ENCODE measurements at regions not wholly inside any gene's neighbourhood (a gene's known extent, or its start where the extent isn't known, plus 50 kb on each side); places are given as distances from the start of the nearest gene placed in this dataset.

- POLR2A ChIA-PET, result no interaction called here
- Mint-ChIP-seq H3K9me3 (ENCODE audit: low read depth) (no peaks in the 10 kb centered on the region), H3K4me3 (no peak overlapping the region), H3K36me3 (ENCODE audit: low read depth) (no peaks in the 10 kb centered on the region), H3K4me1 (no peaks in the 10 kb centered on the region), H3K27ac (no peak overlapping the region), H3K27me3 (no peaks in the 10 kb centered on the region)
- DNase-seq, result no peak
- CTCF ChIA-PET, result no interaction called here
- intact Hi-C loops (cut with DNase I, micrococcal nuclease), result no loop called here
- ATAC-seq, result no peak
Measured at GRCh38 chr12:25764409-25764808, 194.1 kb upstream of the RASSF8 start.

GRCh38 chr12:25764892-25765291 is 193.6 kb upstream of the RASSF8 start:
- ATAC-seq, result no peak
- H3K36me3 Mint-ChIP-seq (ENCODE audit: low read depth), result no peaks in the 10 kb centered on the region
- H3K4me1 Mint-ChIP-seq, result no peaks in the 10 kb centered on the region
- H3K4me3 Mint-ChIP-seq, result no peak overlapping the region
- no peak overlapping the region for H3K27ac Mint-ChIP-seq
- H3K9me3 Mint-ChIP-seq (ENCODE audit: low read depth), result no peaks in the 10 kb centered on the region
- no peak for DNase-seq
- ChIA-PET CTCF (no interaction called here), POLR2A (no interaction called here)
- H3K27me3 Mint-ChIP-seq, result no peaks in the 10 kb centered on the region
- intact Hi-C loops (cut with DNase I, micrococcal nuclease), result no loop called here

GRCh38 chr12:25767606-25768005 is 190.9 kb upstream of the RASSF8 start:
- H3K4me1 Mint-ChIP-seq, result no peaks in the 10 kb centered on the region
- no peaks in the 10 kb centered on the region for H3K36me3 Mint-ChIP-seq (ENCODE audit: low read depth)
- no peaks in the 10 kb centered on the region for H3K27me3 Mint-ChIP-seq
- ChIA-PET CTCF (interaction anchor here (0.5 to 1.3 kb wide), 2 partner anchors 10 to 133 kb away, joined by 3 to 4 read pairs; no protein-coding TSS in a partner anchor), POLR2A (no interaction called here)
- H3K27ac Mint-ChIP-seq, result no peak overlapping the region
- DNase-seq, result no peak
- H3K9me3 Mint-ChIP-seq (ENCODE audit: low read depth), result no peaks in the 10 kb centered on the region
- no peak for ATAC-seq
- intact Hi-C loops (cut with DNase I, micrococcal nuclease), result no loop called here
- H3K4me3 Mint-ChIP-seq, result no peak overlapping the region

GRCh38 chr12:25768151-25768550 is 190.3 kb upstream of the RASSF8 start:
- Mint-ChIP-seq H3K36me3 (ENCODE audit: low read depth) (no peaks in the 10 kb centered on the region), H3K4me3 (no peak overlapping the region), H3K27ac (no peak overlapping the region), H3K4me1 (no peaks in the 10 kb centered on the region), H3K9me3 (ENCODE audit: low read depth) (no peaks in the 10 kb centered on the region), H3K27me3 (no peaks in the 10 kb centered on the region)
- intact Hi-C loops (cut with DNase I, micrococcal nuclease), result no loop called here
- no peak for DNase-seq
- ChIA-PET POLR2A (no interaction called here), CTCF (interaction anchor here (0.5 to 1.3 kb wide), 2 partner anchors 11 to 133 kb away, joined by 3 to 4 read pairs; no protein-coding TSS in a partner anchor)
- ATAC-seq, result no peak

GRCh38 chr12:25769082-25769945 is 189.2 kb upstream of the RASSF8 start:
- CTCF ChIA-PET, result interaction anchor here (1.3 kb wide), 1 partner anchor 12 kb away, joined by 4 read pairs; no protein-coding TSS in a partner anchor
- H3K4me3 Mint-ChIP-seq, result no peak overlapping the region
- H3K4me1 Mint-ChIP-seq, result no peaks in the 10 kb centered on the region

GRCh38 chr12:25771041-25771440 is 187.4 kb upstream of the RASSF8 start:
- no peak overlapping the region for H3K27ac Mint-ChIP-seq
- ChIA-PET POLR2A (no interaction called here), CTCF (no interaction called here)
- H3K4me1 Mint-ChIP-seq, result no peaks in the 10 kb centered on the region
- intact Hi-C loops (cut with DNase I, micrococcal nuclease), result no loop called here
- DNase-seq (no peak), ATAC-seq (no peak)
- H3K27me3 Mint-ChIP-seq, result no peaks in the 10 kb centered on the region
- no peaks in the 10 kb centered on the region for H3K9me3 Mint-ChIP-seq (ENCODE audit: low read depth)
- H3K36me3 Mint-ChIP-seq (ENCODE audit: low read depth), result no peaks in the 10 kb centered on the region
- H3K4me3 Mint-ChIP-seq, result no peak overlapping the region

More at GRCh38 chr12:25769082-25769945, 189.2 kb upstream of the RASSF8 start:
- no peak overlapping the region for H3K27ac Mint-ChIP-seq
- POLR2A ChIA-PET, result no interaction called here
- ATAC-seq, result no peak
- no peaks in the 10 kb centered on the region for H3K27me3 Mint-ChIP-seq
- DNase-seq, result no peak
- H3K9me3 Mint-ChIP-seq (ENCODE audit: low read depth), result no peaks in the 10 kb centered on the region
- intact Hi-C loops (cut with DNase I, micrococcal nuclease), result no loop called here
- no peaks in the 10 kb centered on the region for H3K36me3 Mint-ChIP-seq (ENCODE audit: low read depth)

GRCh38 chr12:25771476-25771875 is 187.0 kb upstream of the RASSF8 start:
- no peaks in the 10 kb centered on the region for H3K36me3 Mint-ChIP-seq (ENCODE audit: low read depth)
- DNase-seq (no peak), ATAC-seq (no peak)
- CTCF ChIA-PET, result no interaction called here
- H3K9me3 Mint-ChIP-seq (ENCODE audit: low read depth), result no peaks in the 10 kb centered on the region
- no peak overlapping the region for H3K4me3 Mint-ChIP-seq
- no peaks in the 10 kb centered on the region for H3K27me3 Mint-ChIP-seq
- intact Hi-C loops (cut with DNase I, micrococcal nuclease), result no loop called here
- POLR2A ChIA-PET, result no interaction called here
- H3K27ac Mint-ChIP-seq, result no peak overlapping the region
- no peaks in the 10 kb centered on the region for H3K4me1 Mint-ChIP-seq

- POLR2A ChIA-PET, result no interaction called here
- Mint-ChIP-seq H3K36me3 (ENCODE audit: low read depth) (no peaks in the 10 kb centered on the region), H3K4me1 (no peaks in the 10 kb centered on the region)
Measured at GRCh38 chr12:25775968-25776367, 182.5 kb upstream of the RASSF8 start.

GRCh38 chr12:25780771-25781170 is 177.7 kb upstream of the RASSF8 start:
- ChIA-PET CTCF (interaction anchor here (0.6 kb wide), 1 partner anchor 638 kb away, joined by 3 read pairs; no protein-coding TSS in a partner anchor), POLR2A (no interaction called here)
- H3K4me1 Mint-ChIP-seq, result no peaks in the 10 kb centered on the region
- no peak for ATAC-seq
- DNase-seq, result no peak
- H3K9me3 Mint-ChIP-seq (ENCODE audit: low read depth), result no peaks in the 10 kb centered on the region
- no peak overlapping the region for H3K27ac Mint-ChIP-seq
- H3K36me3 Mint-ChIP-seq (ENCODE audit: low read depth), result no peaks in the 10 kb centered on the region
- no peak overlapping the region for H3K4me3 Mint-ChIP-seq
- intact Hi-C loops (cut with DNase I, micrococcal nuclease), result no loop called here
- no peaks in the 10 kb centered on the region for H3K27me3 Mint-ChIP-seq

More at GRCh38 chr12:25775968-25776367, 182.5 kb upstream of the RASSF8 start:
- ATAC-seq, result no peak
- Mint-ChIP-seq H3K4me3 (no peak overlapping the region), H3K9me3 (ENCODE audit: low read depth) (no peaks in the 10 kb centered on the region), H3K27ac (no peak overlapping the region), H3K27me3 (no peaks in the 10 kb centered on the region)
- CTCF ChIA-PET, result no interaction called here
- DNase-seq, result no peak
- intact Hi-C loops (cut with DNase I, micrococcal nuclease), result no loop called here

- H3K36me3 Mint-ChIP-seq (ENCODE audit: low read depth), result no peaks in the 10 kb centered on the region
- intact Hi-C loops (cut with DNase I, micrococcal nuclease), result no loop called here
- H3K4me1 Mint-ChIP-seq, result no peaks in the 10 kb centered on the region
- no peak overlapping the region for H3K4me3 Mint-ChIP-seq
- CTCF ChIA-PET, result no interaction called here
- ATAC-seq (no peak), DNase-seq (no peak)
- no peak overlapping the region for H3K27ac Mint-ChIP-seq
- no peaks in the 10 kb centered on the region for H3K27me3 Mint-ChIP-seq
- POLR2A ChIA-PET, result no interaction called here
- no peaks in the 10 kb centered on the region for H3K9me3 Mint-ChIP-seq (ENCODE audit: low read depth)
Measured at GRCh38 chr12:25781232-25781631, 177.2 kb upstream of the RASSF8 start.

GRCh38 chr12:25783566-25783965 is 174.9 kb upstream of the RASSF8 start:
- H3K36me3 Mint-ChIP-seq (ENCODE audit: low read depth), result no peaks in the 10 kb centered on the region
- no peak for DNase-seq
- no peak overlapping the region for H3K27ac Mint-ChIP-seq
- ChIA-PET CTCF (no interaction called here), POLR2A (no interaction called here)
- H3K27me3 Mint-ChIP-seq, result no peaks in the 10 kb centered on the region
- H3K4me3 Mint-ChIP-seq, result no peak overlapping the region
- no peaks in the 10 kb centered on the region for H3K4me1 Mint-ChIP-seq
- H3K9me3 Mint-ChIP-seq (ENCODE audit: low read depth), result no peaks in the 10 kb centered on the region
- intact Hi-C loops (cut with DNase I, micrococcal nuclease), result no loop called here
- ATAC-seq, result no peak

- CTCF ChIA-PET, result no interaction called here
- H3K9me3 Mint-ChIP-seq (ENCODE audit: low read depth), result no peaks in the 10 kb centered on the region
- POLR2A ChIA-PET, result no interaction called here
- no peak overlapping the region for H3K4me3 Mint-ChIP-seq
- no peaks in the 10 kb centered on the region for H3K4me1 Mint-ChIP-seq
- no peaks in the 10 kb centered on the region for H3K27me3 Mint-ChIP-seq
- H3K36me3 Mint-ChIP-seq (ENCODE audit: low read depth), result no peaks in the 10 kb centered on the region
- intact Hi-C loops (cut with DNase I, micrococcal nuclease), result no loop called here
- DNase-seq (no peak), ATAC-seq (no peak)
- no peak overlapping the region for H3K27ac Mint-ChIP-seq
Measured at GRCh38 chr12:25784669-25785068, 173.8 kb upstream of the RASSF8 start.

Measured in activated CD4-positive, alpha-beta T cell treated with anti-CD3 and anti-CD28 coated beads for 36 hours (primary cell).